ENCODE measurements at regions not wholly inside any gene's neighbourhood (a gene's known extent, or its start where the extent isn't known, plus 50 kb on each side); places are given as distances from the start of the nearest gene placed in this dataset.

- Histone ChIP-seq H3K36me3 (ENCODE audit: control insufficient read depth, insufficient read depth, low read length) (no peaks in the 10 kb centered on the region), H3K27ac (ENCODE audit: extremely low read depth, low read depth, low read length) (no peak overlapping the region), H3K4me3 (no peak overlapping the region), H3K4me1 (replicated peaks in 1 of 2; ENCODE audit: control insufficient read depth in 2 of 2, insufficient read depth in 2 of 2, low read length in 2 of 2) (no peaks in the 10 kb centered on the region), H3K9me1 (ENCODE audit: control insufficient read depth, insufficient read depth, low read length) (no peaks in the 10 kb centered on the region), H3K4me2 (ENCODE audit: insufficient read depth, low read length) (no peak overlapping the region), H3K27me3 (ENCODE audit: control insufficient read depth in 2 of 2, insufficient read depth in 2 of 2, low read length in 2 of 2) (no peaks in the 10 kb centered on the region), H4K20me1 (replicated peaks; ENCODE audit: control insufficient read depth, insufficient read depth, low read length) (no peaks in the 10 kb centered on the region), H3K79me2 (ENCODE audit: control insufficient read depth, insufficient read depth, low read length) (no peaks in the 10 kb centered on the region), H2AFZ (ENCODE audit: low read depth, low read length) (no peak overlapping the region), H3K9me3 (replicated peaks; ENCODE audit: control insufficient read depth, insufficient read depth, low read depth, low read length) (no peaks in the 10 kb centered on the region), H3K9ac (ENCODE audit: insufficient read depth in 1 of 2, low read depth in 2 of 2, low read length in 2 of 2) (no peak overlapping the region)
- ATAC-seq: no peak
- ChIA-PET POLR2A (no interaction called here), CTCF (ENCODE audit: low intra/inter-chr PET ratio) (no interaction called here)
- TF ChIP-seq CTBP1 (IDR thresholded peaks at IDR 0.05; ENCODE audit: borderline replicate concordance): no peak
- TF ChIP-seq ILF3 (IDR thresholded peaks at IDR 0.05; ENCODE audit: borderline replicate concordance): no peak
- TF ChIP-seq KDM1A (IDR thresholded peaks at IDR 0.05): no peak
- no peak for TF ChIP-seq CTCF (IDR thresholded peaks at IDR 0.05 in 2 of 3, conservative IDR thresholded peaks at IDR 0.05 in 1 of 3; ENCODE audit: insufficient read depth in 2 of 3, low read depth in 1 of 3, low read length in 3 of 3)
- 0% methylated on average over 2 of the region's 2 CpGs for WGBS (ENCODE audit: insufficient coverage, low coverage, missing lambda C conversion rate)
- intact Hi-C loops (cut with micrococcal nuclease) (no loop called here), in situ Hi-C loops (cut with MboI) (no loop called here)
- no peak for FAIRE-seq
- DNase-seq (ENCODE audit: extremely low read depth in 1 of 4, low spot score in 3 of 4): no peak
- no TSS peak for BruUV-seq (replicated peaks)
These were observed 299.6 kb downstream of the PAX3 start for GRCh38 chr2:221999166-221999565.

GRCh38 chr2:221997683-221998082 lies 301.1 kb downstream of the PAX3 start:
- ChIA-PET POLR2A (no interaction called here), CTCF (ENCODE audit: low intra/inter-chr PET ratio) (no interaction called here)
- Histone ChIP-seq H3K9me3 (replicated peaks; ENCODE audit: control insufficient read depth, insufficient read depth, low read depth, low read length) (no peaks in the 10 kb centered on the region), H3K27me3 (ENCODE audit: control insufficient read depth in 2 of 2, insufficient read depth in 2 of 2, low read length in 2 of 2) (no peaks in the 10 kb centered on the region), H3K9me1 (ENCODE audit: control insufficient read depth, insufficient read depth, low read length) (no peaks in the 10 kb centered on the region), H3K36me3 (ENCODE audit: control insufficient read depth, insufficient read depth, low read length) (no peaks in the 10 kb centered on the region), H3K9ac (ENCODE audit: insufficient read depth in 1 of 2, low read depth in 2 of 2, low read length in 2 of 2) (no peak overlapping the region), H3K27ac (ENCODE audit: extremely low read depth, low read depth, low read length) (no peak overlapping the region), H4K20me1 (replicated peaks; ENCODE audit: control insufficient read depth, insufficient read depth, low read length) (no peaks in the 10 kb centered on the region), H3K4me1 (replicated peaks in 1 of 2; ENCODE audit: control insufficient read depth in 2 of 2, insufficient read depth in 2 of 2, low read length in 2 of 2) (no peaks in the 10 kb centered on the region), H3K4me2 (ENCODE audit: insufficient read depth, low read length) (no peak overlapping the region), H2AFZ (ENCODE audit: low read depth, low read length) (no peak overlapping the region), H3K79me2 (ENCODE audit: control insufficient read depth, insufficient read depth, low read length) (no peaks in the 10 kb centered on the region), H3K4me3 (no peak overlapping the region)
- in situ Hi-C loops (cut with MboI): no loop called here
- ATAC-seq (no peak), DNase-seq (ENCODE audit: extremely low read depth in 1 of 4, low spot score in 3 of 4) (no peak), FAIRE-seq (no peak)
- BruUV-seq (replicated peaks): no TSS peak
- intact Hi-C loops (cut with micrococcal nuclease): no loop called here
- WGBS (ENCODE audit: insufficient coverage, low coverage, missing lambda C conversion rate): 0% methylated on average over 1 of the region's 1 CpG
- no peak for TF ChIP-seq FOS (IDR thresholded peaks at IDR 0.05; ENCODE audit: extremely low read depth, insufficient read length)
- TF ChIP-seq ZNF174 (CRISPR knock-in tag; IDR thresholded peaks at IDR 0.05): no peak
- no peak for TF ChIP-seq ZNF224 (CRISPR knock-in tag; IDR thresholded peaks at IDR 0.05)
- TF ChIP-seq BRCA1 (IDR thresholded peaks at IDR 0.05): no peak
- no peak for TF ChIP-seq BRCA1 (CRISPR knock-in tag; IDR thresholded peaks at IDR 0.05)
- no peak for TF ChIP-seq NFE2L1 (tag; IDR thresholded peaks at IDR 0.05; ENCODE audit: borderline replicate concordance, low read depth)
- no peak for TF ChIP-seq RREB1 (CRISPR knock-in tag; IDR thresholded peaks at IDR 0.05)

Data from K562 (cell line).